ENCODE measurements at regions not wholly inside any gene's neighbourhood (a gene's known extent, or its start where the extent isn't known, plus 50 kb on each side); places are given as distances from the start of the nearest gene placed in this dataset.

DNA sequence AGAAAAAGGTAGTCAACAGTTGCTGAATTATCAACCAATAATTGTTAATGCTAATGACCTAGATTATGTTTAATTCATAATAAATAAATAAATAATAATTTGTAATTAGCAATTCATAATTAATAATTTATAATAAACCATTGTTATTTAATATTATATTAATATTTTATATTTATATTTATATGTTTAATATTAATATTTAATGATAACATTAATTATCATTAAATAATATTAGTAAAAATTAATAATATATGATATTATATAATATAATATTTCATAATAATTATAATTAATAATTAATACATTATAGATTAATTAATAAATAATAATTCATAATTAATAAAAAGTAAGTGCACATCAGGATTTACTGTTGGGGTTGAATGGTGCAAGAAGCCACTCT, 389.4 kb upstream of the RGPD4 start:
- H3K27ac ChIP-seq (replicated peaks), result no peak overlapping the region
- no peak overlapping the region for H3K4me3 ChIP-seq (replicated peaks; ENCODE audit: insufficient read depth, low read length)
- no peak for TF ChIP-seq POLR2AphosphoS5 (IDR thresholded peaks at IDR 0.05; ENCODE audit: low read depth)
- no peak for TF ChIP-seq SPI1 (IDR thresholded peaks at IDR 0.05; ENCODE audit: borderline replicate concordance, low read depth)
- TF ChIP-seq GABPA (IDR thresholded peaks at IDR 0.05; ENCODE audit: low read depth), result no peak
- TF ChIP-seq, protein P1, sequence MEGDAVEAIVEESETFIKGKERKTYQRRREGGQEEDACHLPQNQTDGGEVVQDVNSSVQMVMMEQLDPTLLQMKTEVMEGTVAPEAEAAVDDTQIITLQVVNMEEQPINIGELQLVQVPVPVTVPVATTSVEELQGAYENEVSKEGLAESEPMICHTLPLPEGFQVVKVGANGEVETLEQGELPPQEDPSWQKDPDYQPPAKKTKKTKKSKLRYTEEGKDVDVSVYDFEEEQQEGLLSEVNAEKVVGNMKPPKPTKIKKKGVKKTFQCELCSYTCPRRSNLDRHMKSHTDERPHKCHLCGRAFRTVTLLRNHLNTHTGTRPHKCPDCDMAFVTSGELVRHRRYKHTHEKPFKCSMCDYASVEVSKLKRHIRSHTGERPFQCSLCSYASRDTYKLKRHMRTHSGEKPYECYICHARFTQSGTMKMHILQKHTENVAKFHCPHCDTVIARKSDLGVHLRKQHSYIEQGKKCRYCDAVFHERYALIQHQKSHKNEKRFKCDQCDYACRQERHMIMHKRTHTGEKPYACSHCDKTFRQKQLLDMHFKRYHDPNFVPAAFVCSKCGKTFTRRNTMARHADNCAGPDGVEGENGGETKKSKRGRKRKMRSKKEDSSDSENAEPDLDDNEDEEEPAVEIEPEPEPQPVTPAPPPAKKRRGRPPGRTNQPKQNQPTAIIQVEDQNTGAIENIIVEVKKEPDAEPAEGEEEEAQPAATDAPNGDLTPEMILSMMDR (IDR thresholded peaks at IDR 0.05; ENCODE audit: insufficient read depth, low read length), result no peak
- TF ChIP-seq, protein P2, sequence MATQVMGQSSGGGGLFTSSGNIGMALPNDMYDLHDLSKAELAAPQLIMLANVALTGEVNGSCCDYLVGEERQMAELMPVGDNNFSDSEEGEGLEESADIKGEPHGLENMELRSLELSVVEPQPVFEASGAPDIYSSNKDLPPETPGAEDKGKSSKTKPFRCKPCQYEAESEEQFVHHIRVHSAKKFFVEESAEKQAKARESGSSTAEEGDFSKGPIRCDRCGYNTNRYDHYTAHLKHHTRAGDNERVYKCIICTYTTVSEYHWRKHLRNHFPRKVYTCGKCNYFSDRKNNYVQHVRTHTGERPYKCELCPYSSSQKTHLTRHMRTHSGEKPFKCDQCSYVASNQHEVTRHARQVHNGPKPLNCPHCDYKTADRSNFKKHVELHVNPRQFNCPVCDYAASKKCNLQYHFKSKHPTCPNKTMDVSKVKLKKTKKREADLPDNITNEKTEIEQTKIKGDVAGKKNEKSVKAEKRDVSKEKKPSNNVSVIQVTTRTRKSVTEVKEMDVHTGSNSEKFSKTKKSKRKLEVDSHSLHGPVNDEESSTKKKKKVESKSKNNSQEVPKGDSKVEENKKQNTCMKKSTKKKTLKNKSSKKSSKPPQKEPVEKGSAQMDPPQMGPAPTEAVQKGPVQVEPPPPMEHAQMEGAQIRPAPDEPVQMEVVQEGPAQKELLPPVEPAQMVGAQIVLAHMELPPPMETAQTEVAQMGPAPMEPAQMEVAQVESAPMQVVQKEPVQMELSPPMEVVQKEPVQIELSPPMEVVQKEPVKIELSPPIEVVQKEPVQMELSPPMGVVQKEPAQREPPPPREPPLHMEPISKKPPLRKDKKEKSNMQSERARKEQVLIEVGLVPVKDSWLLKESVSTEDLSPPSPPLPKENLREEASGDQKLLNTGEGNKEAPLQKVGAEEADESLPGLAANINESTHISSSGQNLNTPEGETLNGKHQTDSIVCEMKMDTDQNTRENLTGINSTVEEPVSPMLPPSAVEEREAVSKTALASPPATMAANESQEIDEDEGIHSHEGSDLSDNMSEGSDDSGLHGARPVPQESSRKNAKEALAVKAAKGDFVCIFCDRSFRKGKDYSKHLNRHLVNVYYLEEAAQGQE (IDR thresholded peaks at IDR 0.05; ENCODE audit: insufficient replicate concordance, low read depth), result no peak
- no peak for DNase-seq (ENCODE audit: low read depth in 1 of 2, low spot score in 1 of 2)
- no peaks in the 10 kb centered on the region for H3K27me3 ChIP-seq (ENCODE audit: insufficient read depth, poor library complexity, severe bottlenecking)

DNA sequence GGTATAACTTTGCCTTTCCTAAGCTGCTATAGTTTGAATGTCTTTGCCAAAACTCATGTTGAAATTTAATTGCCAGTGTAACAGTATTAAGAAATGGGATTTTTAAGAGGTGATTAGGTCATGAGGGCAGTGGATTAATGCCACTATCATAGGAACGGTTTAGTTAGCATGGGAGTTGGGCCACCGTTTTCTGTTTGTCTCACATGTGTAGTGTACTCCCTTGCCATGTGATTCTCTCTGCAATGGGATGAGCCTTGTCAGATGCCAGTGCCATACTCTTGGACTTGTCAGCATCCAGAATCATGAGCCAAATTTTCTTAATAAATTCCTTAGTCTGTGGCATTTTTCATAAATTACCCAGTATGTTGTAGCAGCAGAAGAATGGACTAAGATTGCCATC, 388.9 kb upstream of the RGPD4 start:
- TF ChIP-seq GABPA (IDR thresholded peaks at IDR 0.05; ENCODE audit: low read depth), result no peak
- TF ChIP-seq, protein P2 (IDR thresholded peaks at IDR 0.05; ENCODE audit: insufficient replicate concordance, low read depth), result no peak
- TF ChIP-seq, protein P1 (IDR thresholded peaks at IDR 0.05; ENCODE audit: insufficient read depth, low read length), result no peak
- Histone ChIP-seq H3K27ac (replicated peaks) (no peak overlapping the region), H3K4me3 (replicated peaks; ENCODE audit: insufficient read depth, low read length) (no peak overlapping the region), H3K27me3 (ENCODE audit: insufficient read depth, poor library complexity, severe bottlenecking) (no peaks in the 10 kb centered on the region)
- no peak for DNase-seq (ENCODE audit: low read depth in 1 of 2, low spot score in 1 of 2)

DNA sequence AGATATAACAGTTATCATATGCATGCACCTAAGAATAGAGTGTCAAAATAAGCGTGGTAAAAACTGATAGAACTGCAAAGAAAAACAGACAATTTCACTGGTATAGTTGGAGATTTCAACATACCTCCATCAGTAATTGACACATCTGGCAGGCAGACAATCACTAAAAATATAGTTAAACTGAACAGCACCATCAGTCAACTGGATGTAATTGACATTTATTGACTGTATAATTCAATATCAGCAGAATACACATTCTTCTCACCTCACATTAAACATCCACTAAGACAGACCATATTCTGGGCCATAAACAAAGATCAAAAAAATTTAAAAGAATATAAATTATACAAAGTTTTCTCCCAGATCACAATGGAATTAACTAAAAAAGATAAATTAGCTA, 378.5 kb upstream of the RGPD4 start:
- Histone ChIP-seq H3K4me3 (replicated peaks; ENCODE audit: insufficient read depth, low read length) (no peak overlapping the region), H3K27ac (replicated peaks) (no peak overlapping the region), H3K27me3 (ENCODE audit: insufficient read depth, poor library complexity, severe bottlenecking) (no peaks in the 10 kb centered on the region)
- TF ChIP-seq, protein P2 (IDR thresholded peaks at IDR 0.05; ENCODE audit: insufficient replicate concordance, low read depth), result no peak
- TF ChIP-seq SPI1 (IDR thresholded peaks at IDR 0.05; ENCODE audit: borderline replicate concordance, low read depth) (no peak), GABPA (IDR thresholded peaks at IDR 0.05; ENCODE audit: low read depth) (no peak), POLR2AphosphoS5 (IDR thresholded peaks at IDR 0.05; ENCODE audit: low read depth) (no peak)
- TF ChIP-seq, protein P1 (IDR thresholded peaks at IDR 0.05; ENCODE audit: insufficient read depth, low read length), result no peak
- no peak for DNase-seq (ENCODE audit: low read depth in 1 of 2, low spot score in 1 of 2)

Data from HL-60 (cell line).